Hepatocyte (in vitro differentiated cells): ENCODE measurements at regions not wholly inside any gene's neighbourhood (a gene's known extent, or its start where the extent isn't known, plus 50 kb on each side); places are given as distances from the start of the nearest gene placed in this dataset.

Experiments
- EZH2 ChIP-seq: fragments of 200-600 bp; sonication (generic); IDR thresholded peaks from 2 replicates; pipeline ENCODE4 v1.6.1; 2016; ENCODE audit warnings: antibody characterized with exemption, mild to moderate bottlenecking, borderline replicate concordance
- EZH2phosphoT487 ChIP-seq: fragments of 200-600 bp; sonication (generic); IDR thresholded peaks from one replicate; pipeline ENCODE4 v1.6.1; 2018; ENCODE audit warnings: antibody characterized with exemption, mild to moderate bottlenecking, low read depth, moderate library complexity; ENCODE audit not compliant: unreplicated experiment, severe bottlenecking
- TF ChIP-seq, protein P1 (sequence below): fragments of 200-600 bp; sonication (generic); IDR thresholded peaks from 2 replicates; pipeline ENCODE4 v1.5.1; 2016; ENCODE audit warnings: antibody characterized with exemption, mild to moderate bottlenecking; ENCODE audit not compliant: poor library complexity

DNA sequence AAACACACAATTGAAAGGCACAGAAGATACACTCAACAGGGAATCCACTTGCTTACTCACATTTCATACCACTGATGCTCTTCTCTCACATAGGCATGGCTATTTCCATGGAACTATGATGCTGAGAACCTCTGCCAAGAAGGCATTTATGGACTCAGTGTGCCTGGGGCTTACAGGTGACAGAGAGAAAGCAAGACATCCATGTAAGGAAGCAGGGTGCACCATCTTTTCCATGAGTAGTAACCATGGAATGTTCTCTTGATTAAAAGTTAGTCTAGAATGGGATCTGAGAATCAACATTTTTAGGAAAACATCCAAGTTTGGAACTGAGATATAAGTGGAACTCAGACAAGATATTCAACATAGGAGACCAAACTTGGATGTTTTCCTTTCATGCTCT is 52.5 kb upstream of the MACC1 start:
- TF ChIP-seq, protein P1, sequence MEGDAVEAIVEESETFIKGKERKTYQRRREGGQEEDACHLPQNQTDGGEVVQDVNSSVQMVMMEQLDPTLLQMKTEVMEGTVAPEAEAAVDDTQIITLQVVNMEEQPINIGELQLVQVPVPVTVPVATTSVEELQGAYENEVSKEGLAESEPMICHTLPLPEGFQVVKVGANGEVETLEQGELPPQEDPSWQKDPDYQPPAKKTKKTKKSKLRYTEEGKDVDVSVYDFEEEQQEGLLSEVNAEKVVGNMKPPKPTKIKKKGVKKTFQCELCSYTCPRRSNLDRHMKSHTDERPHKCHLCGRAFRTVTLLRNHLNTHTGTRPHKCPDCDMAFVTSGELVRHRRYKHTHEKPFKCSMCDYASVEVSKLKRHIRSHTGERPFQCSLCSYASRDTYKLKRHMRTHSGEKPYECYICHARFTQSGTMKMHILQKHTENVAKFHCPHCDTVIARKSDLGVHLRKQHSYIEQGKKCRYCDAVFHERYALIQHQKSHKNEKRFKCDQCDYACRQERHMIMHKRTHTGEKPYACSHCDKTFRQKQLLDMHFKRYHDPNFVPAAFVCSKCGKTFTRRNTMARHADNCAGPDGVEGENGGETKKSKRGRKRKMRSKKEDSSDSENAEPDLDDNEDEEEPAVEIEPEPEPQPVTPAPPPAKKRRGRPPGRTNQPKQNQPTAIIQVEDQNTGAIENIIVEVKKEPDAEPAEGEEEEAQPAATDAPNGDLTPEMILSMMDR = no peak
- no peak for TF ChIP-seq EZH2
- no peak for TF ChIP-seq EZH2phosphoT487
